NCI-H1930 (cell line): ENCODE measurements at regions not wholly inside any gene's neighbourhood (a gene's known extent, or its start where the extent isn't known, plus 50 kb on each side); places are given as distances from the start of the nearest gene placed in this dataset.
A peak's percentile ranks its signal among the peaks of the same experiment; 100 is the strongest.
"Not testable (repeated sequence)": the region's sequence is repeated elsewhere in the genome, so short reads cannot be mapped to it uniquely, and the experiment has no call there.

Experiments
- DNase-seq, 2 experiments: peaks; one replicate each; lab custom pipeline; 2025; lab: John Stamatoyannopoulos, UW

GRCh38 chr12:14207905-14208551 is 157.5 kb upstream of the ATF7IP start:
- no peak for DNase-seq

GRCh38 chr12:14211947-14212387 is 153.5 kb upstream of the ATF7IP start:
- DNase-seq = no peak

GRCh38 chr12:14213542-14213941 is 151.9 kb upstream of the ATF7IP start:
- no peak for DNase-seq

- no peak for DNase-seq
These were observed 151.0 kb upstream of the ATF7IP start for GRCh38 chr12:14214495-14214894.

- not testable (repeated sequence) for DNase-seq
These were observed 149.5 kb upstream of the ATF7IP start for GRCh38 chr12:14215949-14216348.

GRCh38 chr12:14216405-14217294 is 148.8 kb upstream of the ATF7IP start:
- no peak for DNase-seq

GRCh38 chr12:14219156-14219555 is 146.3 kb upstream of the ATF7IP start:
- DNase-seq = no peak

GRCh38 chr12:14219670-14220069 is 145.8 kb upstream of the ATF7IP start:
- not testable (repeated sequence) for DNase-seq

GRCh38 chr12:14225064-14225463 is 140.4 kb upstream of the ATF7IP start:
- DNase-seq = no peak

GRCh38 chr12:14235176-14235575 is 130.3 kb upstream of the ATF7IP start:
- DNase-seq = not testable (repeated sequence)

- not testable (repeated sequence) for DNase-seq
These were observed 128.8 kb upstream of the ATF7IP start for GRCh38 chr12:14236641-14237040.

- DNase-seq = no peak
These were observed 127.2 kb upstream of the ATF7IP start for GRCh38 chr12:14238221-14238792.

GRCh38 chr12:14239350-14239934 is 126.0 kb upstream of the ATF7IP start:
- DNase-seq = peak in 1 of 2 experiments; percentile 41

GRCh38 chr12:14239935-14240872 is 125.3 kb upstream of the ATF7IP start:
- no peak for DNase-seq

- no peak for DNase-seq
These were observed 124.6 kb upstream of the ATF7IP start for GRCh38 chr12:14240873-14241220.

GRCh38 chr12:14242825-14243224 is 122.7 kb upstream of the ATF7IP start:
- DNase-seq = not testable (repeated sequence)

GRCh38 chr12:14243941-14244340 is 121.5 kb upstream of the ATF7IP start:
- DNase-seq = no peak

- DNase-seq = no peak
These were observed 120.4 kb upstream of the ATF7IP start for GRCh38 chr12:14244876-14245669.

GRCh38 chr12:14247166-14247565 is 118.3 kb upstream of the ATF7IP start:
- no peak for DNase-seq

- no peak for DNase-seq
These were observed 116.1 kb upstream of the ATF7IP start for GRCh38 chr12:14249368-14249767.

GRCh38 chr12:14252697-14253096 is 112.8 kb upstream of the ATF7IP start:
- no peak for DNase-seq
